Kidney epithelial cell (primary cell): ENCODE measurements at regions not wholly inside any gene's neighbourhood (a gene's known extent, or its start where the extent isn't known, plus 50 kb on each side); places are given as distances from the start of the nearest gene placed in this dataset.

Experiments
- DNase-seq: peaks from one replicate; pipeline ENCODE4 v3.0.0-alpha.2; 2010; ENCODE audit warnings: low read depth
- H3K27me3 ChIP-seq: 2 replicates; pipeline ENCODE4 v1.6.0; 2011; ENCODE audit warnings: low read length; ENCODE audit not compliant: control insufficient read depth, insufficient read depth
- H3K36me3 ChIP-seq: 2 replicates; pipeline ENCODE4 v1.5.1; 2011; ENCODE audit warnings: low read length; ENCODE audit not compliant: control insufficient read depth, insufficient read depth
- H3K4me3 ChIP-seq: 2 replicates; pipeline ENCODE4 v1.5.1; 2011; ENCODE audit warnings: low read depth, mild to moderate bottlenecking, control low read depth, low read length
- TF ChIP-seq, protein P1 (sequence below): IDR thresholded peaks from 2 replicates; pipeline ENCODE4 v1.5.1; 2011; ENCODE audit warnings: mild to moderate bottlenecking, moderate library complexity, low read length, control low read depth, inconsistent platforms; ENCODE audit not compliant: insufficient read depth, poor library complexity, severe bottlenecking

DNA sequence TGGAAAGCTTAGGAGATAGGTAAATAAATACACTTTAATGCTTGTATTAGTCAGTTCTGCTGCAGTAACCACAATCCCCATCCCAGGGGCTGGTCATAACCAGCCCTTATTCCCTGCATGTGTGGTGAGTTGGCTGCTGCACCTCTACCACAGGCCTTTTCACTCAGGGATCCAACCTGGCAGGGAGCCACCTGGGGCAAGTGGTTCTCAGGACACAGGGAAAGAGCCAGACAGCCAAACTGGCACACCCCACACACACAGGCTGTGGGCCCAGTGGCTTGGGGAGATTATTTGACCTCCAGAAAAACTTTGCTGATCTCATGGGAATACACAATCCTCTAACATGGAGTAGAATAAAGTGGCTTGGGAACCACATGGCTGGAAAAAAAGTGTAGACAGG, 400.0 kb upstream of the RNF32 start:
- TF ChIP-seq, protein P1, sequence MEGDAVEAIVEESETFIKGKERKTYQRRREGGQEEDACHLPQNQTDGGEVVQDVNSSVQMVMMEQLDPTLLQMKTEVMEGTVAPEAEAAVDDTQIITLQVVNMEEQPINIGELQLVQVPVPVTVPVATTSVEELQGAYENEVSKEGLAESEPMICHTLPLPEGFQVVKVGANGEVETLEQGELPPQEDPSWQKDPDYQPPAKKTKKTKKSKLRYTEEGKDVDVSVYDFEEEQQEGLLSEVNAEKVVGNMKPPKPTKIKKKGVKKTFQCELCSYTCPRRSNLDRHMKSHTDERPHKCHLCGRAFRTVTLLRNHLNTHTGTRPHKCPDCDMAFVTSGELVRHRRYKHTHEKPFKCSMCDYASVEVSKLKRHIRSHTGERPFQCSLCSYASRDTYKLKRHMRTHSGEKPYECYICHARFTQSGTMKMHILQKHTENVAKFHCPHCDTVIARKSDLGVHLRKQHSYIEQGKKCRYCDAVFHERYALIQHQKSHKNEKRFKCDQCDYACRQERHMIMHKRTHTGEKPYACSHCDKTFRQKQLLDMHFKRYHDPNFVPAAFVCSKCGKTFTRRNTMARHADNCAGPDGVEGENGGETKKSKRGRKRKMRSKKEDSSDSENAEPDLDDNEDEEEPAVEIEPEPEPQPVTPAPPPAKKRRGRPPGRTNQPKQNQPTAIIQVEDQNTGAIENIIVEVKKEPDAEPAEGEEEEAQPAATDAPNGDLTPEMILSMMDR, result no peak
- Histone ChIP-seq H3K27me3 (no peaks in the 10 kb centered on the region), H3K4me3 (no peak overlapping the region), H3K36me3 (no peaks in the 10 kb centered on the region)
- DNase-seq, result no peak

DNA sequence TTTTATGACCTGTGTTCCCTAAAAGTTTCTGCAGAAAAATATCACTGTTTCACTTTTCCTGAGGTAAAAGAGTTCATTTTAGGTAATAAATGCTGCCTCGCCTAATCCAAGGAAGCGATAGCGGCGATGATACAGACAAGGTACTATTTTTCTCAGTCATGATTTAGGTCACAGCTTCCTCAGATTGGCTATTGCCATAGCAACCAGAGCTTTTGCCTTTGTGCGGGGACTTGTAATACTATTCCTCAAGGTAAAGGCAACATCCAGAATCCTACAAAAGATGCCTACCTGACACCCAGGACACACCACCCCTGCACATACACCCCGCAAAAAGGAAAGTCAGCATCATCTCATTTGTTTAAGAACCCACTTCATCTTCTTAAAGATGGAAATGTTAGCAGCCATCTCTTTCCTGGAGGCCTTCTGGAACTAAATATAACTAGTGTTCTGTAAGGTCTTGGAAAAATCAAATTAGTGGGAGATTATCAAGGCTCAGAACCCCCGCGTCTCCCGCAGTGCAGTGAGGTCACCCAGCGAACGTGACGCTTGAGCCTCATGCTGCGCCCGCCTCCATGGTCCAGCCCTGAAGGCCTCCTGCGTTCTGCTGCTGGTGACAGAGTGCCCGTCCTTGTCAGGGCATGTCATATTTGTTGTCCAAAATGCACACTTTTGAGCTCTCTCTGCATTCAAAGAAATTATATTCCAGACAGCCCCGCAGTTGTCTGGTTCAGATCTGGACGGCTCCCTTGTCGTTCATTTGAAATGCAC, 402.0 kb upstream of the RNF32 start:
- DNase-seq, result no peak
- TF ChIP-seq, protein P1, result no peak
- no peaks in the 10 kb centered on the region for H3K36me3 ChIP-seq

DNA sequence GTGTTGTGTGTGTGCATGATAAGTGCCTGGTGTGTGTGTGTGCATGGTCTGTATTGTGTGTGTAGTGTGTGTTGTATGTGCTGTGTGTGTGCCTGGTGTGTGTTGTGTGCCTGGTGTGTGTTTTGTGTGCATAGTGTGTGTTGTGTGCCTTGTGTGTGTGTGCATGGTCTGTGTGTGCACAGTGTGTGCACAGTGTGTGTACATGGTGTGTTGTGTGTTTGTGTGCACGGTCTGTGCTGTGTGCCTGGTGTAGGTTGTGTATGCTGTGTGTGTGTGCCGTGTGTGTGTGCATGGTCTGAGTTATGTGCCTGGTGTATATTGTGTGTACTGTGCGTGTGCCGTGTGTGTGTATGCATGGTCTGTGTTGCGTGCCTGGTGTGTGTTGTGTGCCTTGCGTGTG, 403.0 kb upstream of the RNF32 start:
- TF ChIP-seq, protein P1, result no peak
- DNase-seq, result no peak
- Histone ChIP-seq H3K36me3 (no peaks in the 10 kb centered on the region), H3K4me3 (no peak overlapping the region), H3K27me3 (no peaks in the 10 kb centered on the region)

More for the DNA sequence above, 402.0 kb upstream of the RNF32 start:
- H3K27me3 ChIP-seq, result no peaks in the 10 kb centered on the region
- H3K4me3 ChIP-seq, result no peak overlapping the region

- H3K36me3 ChIP-seq, result no peaks in the 10 kb centered on the region
- TF ChIP-seq, protein P1, result no peak
- no peak overlapping the region for H3K4me3 ChIP-seq
- H3K27me3 ChIP-seq, result no peaks in the 10 kb centered on the region
- no peak for DNase-seq
Measured at GRCh38 chr7:156236936-156237599, 403.5 kb upstream of the RNF32 start.

GRCh38 chr7:156236181-156236889, 404.2 kb upstream of the RNF32 start:
- H3K36me3 ChIP-seq, result no peaks in the 10 kb centered on the region
- no peak for DNase-seq
- no peaks in the 10 kb centered on the region for H3K27me3 ChIP-seq
- no peak overlapping the region for H3K4me3 ChIP-seq
- TF ChIP-seq, protein P1, result no peak
